Upper lobe of left lung (tissue), 4 donors: ENCODE measurements at regions not wholly inside any gene's neighbourhood (a gene's known extent, or its start where the extent isn't known, plus 50 kb on each side); places are given as distances from the start of the nearest gene placed in this dataset.

Experiments used
- CTCF ChIP-seq, 6 experiments: fragments of 450-650 bp in 4 of 6; fragments of 200-600 bp in 2 of 6; sonication (generic) in 2 of 6; IDR thresholded peaks; one replicate each; pipeline ENCODE4 v1.5.1; 2016 to 2019; ENCODE audit warnings: antibody characterized with exemption in 6 of 6
- POLR2A ChIP-seq, 4 donors: fragments of 450-650 bp; IDR thresholded peaks; one replicate each; pipeline ENCODE4 v1.5.1; 2016 to 2017; ENCODE audit warnings: antibody characterized with exemption in 4 of 4, mild to moderate bottlenecking in 2 of 4
- POLR2AphosphoS5 ChIP-seq, 2 donors: sonication (generic); formaldehyde crosslinking; IDR thresholded peaks; one replicate each; pipeline ENCODE4 v1.5.1; 2017; ENCODE audit warnings: antibody characterized with exemption in 2 of 2

- no peak for TF ChIP-seq POLR2AphosphoS5 (IDR thresholded peaks at IDR 0.05)
- no peak for TF ChIP-seq POLR2A (IDR thresholded peaks at IDR 0.05)
- TF ChIP-seq CTCF (IDR thresholded peaks at IDR 0.05): no peak
Observed at GRCh38 chr2:129337076-129337475, 642.4 kb upstream of the RAB6C start.
